Suppressor macrophage (primary cell): ENCODE measurements at regions not wholly inside any gene's neighbourhood (a gene's known extent, or its start where the extent isn't known, plus 50 kb on each side); places are given as distances from the start of the nearest gene placed in this dataset.
A peak's percentile ranks its signal among the peaks of the same experiment; 100 is the strongest.
"Not testable (repeated sequence)": the region's sequence is repeated elsewhere in the genome, so short reads cannot be mapped to it uniquely, and the experiment has no call there.

Experiments used
- DNase-seq, 4 experiments: peaks; one replicate each; pipeline ENCODE4 v3.0.0-alpha.2; 2020 to 2022

DNA sequence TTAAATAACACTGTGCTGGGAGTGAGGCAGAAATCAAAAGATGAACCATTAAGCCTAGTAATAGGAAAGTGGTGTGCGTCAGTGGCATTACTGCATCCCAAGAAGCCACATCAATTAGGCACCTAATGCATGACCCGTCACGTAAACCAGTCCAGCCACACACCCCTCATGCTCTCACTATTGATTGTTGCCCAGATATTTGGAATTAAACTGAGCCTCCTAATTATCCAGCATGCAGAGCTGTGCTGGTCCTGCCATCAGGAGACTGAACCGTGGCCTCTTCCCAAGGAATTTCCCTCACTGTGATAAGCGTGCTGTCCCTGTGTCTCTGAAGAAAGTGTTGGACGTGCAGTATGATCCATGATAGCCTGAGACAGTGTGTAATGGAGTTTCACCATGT lies 270.6 kb upstream of the SLC14A2 start:
- not testable (repeated sequence) for DNase-seq

DNA sequence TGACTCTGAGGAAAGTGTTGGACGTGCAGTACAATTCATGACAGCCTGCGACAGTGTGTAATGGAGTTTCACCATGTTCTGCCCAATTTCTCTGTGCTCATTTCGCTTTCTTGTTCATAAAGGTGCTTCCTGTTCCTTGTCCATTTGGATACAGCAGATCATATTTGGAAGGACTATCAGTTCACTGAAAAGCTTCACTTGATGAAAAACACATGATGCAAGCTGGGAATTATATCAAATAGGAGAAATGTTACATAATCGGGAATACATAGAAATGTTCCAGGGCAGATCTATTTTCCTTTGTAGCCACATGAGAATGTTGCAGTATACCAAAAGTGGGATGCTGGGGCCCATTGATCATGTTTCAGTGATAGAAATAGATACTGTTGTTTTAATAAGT lies 266.3 kb upstream of the SLC14A2 start:
- DNase-seq: no peak

DNA sequence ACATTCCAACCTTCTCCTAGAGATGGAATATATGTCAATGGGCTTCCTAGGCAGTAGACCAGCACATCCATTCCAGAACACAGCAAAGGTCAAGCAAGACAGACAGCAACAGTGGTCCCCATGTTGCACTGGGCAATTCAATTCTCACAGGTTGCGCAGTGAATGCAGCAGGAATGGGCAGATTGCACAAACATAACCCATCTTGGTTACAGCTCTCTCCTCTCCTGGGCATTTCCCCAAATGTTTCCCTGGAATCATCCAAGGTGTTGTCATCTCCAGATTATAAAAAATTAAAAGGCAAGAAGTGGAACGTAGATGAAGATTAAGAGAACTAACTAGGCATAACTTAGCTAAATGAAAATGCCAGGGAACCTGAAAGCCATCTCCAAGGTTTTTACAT lies 265.8 kb upstream of the SLC14A2 start:
- DNase-seq: no peak

DNA sequence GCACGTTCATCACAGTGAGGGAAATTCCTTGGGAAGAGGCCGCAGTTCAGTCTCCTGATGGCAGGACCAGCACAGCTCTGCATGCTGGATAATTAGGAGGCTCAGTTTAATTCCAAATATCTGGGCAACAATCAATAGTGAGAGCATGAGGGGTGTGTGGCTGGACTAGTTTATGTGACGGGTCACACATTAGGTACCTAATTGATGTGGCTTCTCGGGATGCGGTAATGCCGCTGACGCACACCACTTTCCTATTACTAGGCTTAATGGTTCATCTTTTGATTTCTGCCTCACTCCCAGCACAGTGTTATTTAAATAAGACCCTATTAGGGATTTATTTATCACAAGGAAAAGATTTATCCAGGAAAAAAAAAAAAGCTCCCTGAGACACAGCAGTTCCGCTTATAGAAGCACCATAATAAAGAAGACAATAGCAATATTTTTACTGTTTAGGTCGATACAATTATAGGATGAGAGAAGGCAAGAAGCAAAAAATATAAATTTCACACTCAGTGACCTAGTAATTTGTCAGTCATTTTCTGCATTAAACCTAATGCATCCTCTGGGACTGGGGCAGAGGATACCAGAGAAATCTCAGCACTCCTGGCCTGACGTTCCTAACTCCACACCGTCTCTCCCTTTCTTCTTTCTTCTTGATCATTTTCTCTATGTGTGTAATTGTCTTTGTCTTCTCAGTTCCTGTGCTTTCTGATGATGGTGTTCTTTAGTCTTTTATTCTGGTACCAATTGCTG lies 264.7 kb upstream of the SLC14A2 start:
- no peak for DNase-seq

DNA sequence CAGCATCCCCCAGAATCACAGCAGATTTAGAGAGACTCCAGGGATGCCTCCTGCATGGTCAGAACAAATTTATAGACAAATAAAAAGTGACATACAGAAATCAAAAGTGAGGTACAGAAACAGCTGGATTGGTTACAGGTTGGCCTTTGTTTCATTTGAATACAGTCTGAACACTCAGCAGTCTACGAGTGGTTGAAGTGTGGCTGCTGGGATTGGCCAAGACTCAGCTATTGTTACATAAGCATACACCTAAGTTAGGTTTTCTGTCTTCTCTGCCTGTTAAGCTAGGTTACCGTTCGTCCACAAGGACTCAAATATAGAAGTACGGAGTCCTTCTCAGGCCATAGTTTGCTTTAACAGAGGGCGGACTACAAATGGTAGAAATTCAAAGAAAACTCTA lies 262.4 kb upstream of the SLC14A2 start:
- no peak for DNase-seq

DNA sequence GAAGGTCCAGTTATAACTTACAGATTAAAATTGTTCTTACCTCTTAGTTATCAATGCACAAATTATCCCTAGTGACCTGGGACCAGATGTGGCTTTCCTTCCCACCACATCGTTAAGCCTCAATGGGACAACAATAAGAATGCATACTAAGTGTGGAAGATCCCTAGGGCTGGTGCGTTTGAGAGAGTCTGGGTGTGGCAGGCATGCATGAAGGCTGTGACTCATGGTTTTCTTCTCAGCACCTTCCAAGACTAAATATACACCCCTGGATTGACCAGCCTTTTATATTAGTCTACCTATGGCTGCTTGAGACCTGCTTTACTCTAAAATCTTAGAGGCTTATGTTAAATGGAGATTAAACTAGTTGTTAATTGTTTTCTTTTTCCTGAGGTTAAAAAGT lies 261.7 kb upstream of the SLC14A2 start:
- DNase-seq: no peak

DNA sequence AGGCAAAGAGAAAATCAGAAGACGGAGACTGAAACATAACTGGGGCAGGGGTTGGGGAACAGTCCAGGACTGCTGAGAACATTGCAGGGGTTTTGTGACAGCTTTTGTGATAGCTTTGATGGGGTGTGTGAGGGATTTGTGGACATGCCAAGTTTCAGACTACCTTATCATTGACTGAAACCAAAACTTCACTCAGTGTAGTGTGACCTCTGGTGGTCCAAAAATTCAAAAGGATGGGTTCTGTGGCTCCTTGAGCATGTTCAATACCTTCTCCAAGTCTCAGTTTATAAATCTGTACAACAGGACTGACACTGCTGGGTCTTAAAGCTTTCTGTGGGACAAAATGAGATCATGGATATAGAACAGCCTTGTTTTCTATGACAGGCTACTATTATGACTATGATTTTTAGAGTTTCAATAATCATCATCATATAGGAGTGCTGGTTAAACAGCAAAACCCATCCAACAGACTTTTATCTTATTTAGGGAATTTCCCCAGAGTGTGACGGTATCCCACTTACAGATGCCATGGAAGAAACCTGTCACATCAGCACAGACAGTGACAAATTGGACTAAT lies 259.2 kb upstream of the SLC14A2 start:
- DNase-seq: peak in 1 of 4 experiments; percentile 21

DNA sequence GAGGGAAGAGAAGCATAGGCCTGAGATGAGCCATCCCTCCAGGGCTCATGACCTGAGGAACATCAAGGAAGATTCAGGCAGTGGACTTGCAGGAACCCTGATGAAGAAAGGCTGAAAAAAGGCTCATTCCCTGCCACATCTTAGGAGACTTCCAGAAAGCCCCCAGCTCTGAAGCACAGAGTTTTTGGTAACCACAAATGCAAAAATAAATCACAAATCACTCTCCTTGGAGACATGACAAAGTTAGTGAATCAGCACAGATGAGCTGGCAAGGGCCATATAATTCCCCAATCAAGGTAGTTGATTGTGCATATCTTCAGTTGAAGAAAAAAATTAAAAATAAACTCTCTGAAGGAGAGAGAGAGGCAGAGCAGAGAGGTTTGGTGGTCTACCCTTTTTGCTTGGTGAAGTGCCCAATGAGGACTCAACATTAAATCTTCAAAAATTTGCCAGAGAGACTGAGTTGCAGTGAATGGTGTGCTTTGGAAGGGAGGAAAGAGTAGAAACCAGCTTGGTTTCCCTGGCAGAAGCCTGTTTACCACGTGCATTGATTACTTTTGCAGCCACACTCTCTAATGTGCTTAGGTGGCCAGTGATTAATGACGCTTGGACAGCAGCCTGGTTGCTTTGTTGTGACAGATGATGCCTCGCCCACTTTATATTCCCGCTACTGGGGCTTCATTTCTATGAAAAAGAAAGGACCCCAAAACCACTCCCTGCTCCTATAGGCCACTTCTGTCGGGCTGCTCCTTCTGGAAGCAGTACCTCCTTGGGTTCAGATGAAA lies 257.4 kb upstream of the SLC14A2 start:
- DNase-seq: no peak

DNA sequence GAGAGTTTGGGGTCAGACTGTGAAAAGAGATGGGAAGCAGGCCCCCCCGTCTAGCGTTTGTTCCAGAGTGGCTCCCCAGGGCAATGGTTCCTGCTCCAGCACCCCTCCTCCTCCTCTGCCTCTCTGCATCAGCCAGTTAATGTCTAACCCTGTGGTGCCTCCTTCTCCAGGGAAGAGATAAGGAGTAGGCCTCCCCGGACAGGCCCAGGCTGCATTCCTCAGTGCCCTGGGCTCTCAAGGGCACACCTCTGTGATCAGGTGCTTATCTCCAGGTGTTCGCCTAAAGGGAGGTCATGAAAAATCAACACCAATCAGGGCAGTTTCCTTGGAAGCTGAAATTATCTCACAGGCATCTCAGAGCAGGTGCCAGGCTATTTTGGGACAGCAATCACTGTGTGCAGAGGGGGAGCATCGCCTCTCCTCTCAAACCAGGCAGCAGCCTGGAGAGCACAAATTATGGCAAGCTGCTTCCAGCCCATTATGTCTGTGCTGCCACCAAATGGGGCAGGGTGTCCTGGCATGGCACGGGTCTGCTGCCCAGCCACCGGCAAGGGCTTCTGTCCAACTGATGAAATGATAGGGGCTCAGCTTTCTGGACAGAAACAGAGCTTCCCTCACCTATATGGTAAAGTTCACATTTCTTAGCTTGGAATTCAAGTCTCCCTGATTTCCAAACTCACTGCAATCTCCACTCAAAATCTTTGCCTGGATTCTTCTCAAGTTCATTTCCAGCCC lies 255.8 kb upstream of the SLC14A2 start:
- no peak for DNase-seq

DNA sequence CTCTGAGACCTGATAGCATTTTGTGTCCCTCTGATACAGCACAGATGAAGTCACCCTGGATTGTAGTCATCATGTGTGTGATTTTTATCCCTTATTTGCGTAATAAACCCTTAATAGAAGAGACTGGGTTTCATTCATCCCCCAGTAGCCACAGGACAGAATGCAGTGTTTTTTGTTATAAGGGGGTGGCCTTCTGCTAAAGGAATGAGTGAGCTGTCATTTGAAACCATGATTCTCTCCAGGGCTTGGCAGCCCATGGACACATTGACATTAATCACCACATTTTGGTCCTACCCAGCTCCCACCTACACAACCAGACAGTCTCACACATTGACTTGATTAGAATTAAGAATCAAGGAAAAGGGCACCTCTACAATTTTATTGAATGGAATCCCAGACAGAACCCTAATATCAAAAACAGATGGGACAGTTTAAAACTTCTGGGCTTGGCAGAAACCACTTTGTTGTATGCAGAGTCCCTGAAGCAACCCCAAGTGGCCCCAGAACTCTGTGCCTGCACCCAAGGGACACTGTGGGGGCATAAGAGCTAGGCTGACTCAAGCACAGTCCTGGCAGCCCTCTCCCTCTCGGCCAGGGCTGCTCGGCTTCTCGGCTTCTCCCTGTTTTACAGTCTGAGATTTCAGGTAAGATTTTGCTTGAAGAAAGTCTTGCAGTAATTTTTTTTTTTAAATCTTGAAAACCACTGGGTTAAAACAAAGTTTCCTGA lies 254.0 kb upstream of the SLC14A2 start:
- DNase-seq: no peak

DNA sequence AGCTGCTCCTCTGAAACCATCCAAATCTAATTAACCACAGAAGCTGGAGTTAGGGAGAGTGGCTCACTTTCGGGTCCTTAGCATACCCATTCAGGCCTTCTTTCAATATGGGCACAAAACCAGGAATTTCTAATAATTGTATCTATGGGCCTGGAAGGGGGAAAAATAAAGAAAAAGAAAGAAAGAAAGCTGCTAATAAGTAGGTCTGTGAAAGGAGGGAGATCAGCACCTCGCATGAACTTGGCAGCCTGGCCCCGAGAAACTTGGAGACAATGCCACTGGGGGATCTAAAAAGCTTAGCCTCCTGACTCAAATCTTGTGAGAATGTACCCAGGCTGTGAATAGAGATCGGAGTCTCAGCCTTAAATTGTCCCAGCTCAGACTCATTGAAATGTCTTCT lies 252.1 kb upstream of the SLC14A2 start:
- no peak for DNase-seq

DNA sequence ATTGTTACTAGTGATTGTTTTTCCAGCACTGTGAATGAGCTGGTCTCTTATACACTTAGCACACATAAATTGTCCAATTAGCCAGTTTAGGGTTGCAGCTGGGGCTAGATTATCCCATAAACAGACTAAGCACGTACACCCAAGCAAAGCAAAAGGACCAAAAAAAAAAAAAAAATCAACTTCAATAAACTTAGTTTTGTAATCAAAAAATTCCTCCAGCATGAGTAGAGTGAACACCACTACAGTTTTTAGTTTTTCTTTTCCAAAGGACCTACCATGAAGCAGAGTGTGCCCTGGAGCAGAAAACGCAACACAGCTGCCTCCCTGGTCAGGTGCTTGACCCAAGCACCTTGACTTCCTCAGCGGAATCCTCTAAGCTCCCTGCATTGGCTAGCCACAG lies 249.4 kb upstream of the SLC14A2 start:
- no peak for DNase-seq

DNA sequence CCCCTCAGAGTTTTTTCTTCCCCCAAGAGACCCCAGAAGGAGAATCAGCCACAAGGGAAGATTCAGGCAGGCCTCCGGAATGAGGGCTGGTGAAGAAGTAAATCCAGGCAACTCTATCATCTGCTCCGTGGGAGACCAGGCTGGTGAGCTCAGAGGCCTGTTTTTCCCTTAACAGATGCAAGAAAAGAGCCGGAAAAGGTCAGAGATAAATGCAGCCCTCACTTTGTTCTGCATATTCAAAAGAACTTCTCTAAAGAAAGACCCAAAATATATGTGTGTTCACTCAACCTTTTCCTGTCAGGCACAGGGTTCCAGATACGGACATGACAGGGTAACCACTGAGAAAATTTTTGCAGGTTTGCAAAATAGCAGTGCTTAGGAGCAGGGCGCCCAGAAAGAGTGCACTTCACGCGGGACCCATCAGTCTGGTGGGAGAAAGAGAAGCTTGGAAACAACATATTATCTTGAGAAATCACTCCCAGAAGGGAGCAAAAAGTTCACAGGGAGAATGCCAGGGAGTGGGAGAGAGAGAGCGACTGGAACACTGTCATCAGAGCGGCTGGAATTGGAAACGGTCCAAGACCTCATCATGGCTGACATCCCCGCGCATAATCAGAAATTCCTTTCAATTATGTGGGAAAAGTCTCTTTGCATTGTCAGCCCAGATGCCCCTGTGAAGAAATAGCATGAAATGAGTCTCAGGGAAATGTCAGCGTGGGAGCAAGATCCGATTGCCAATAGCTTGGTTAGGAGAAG lies 244.8 kb upstream of the SLC14A2 start:
- DNase-seq: peak; percentile 22 to 53 (median 36)

DNA sequence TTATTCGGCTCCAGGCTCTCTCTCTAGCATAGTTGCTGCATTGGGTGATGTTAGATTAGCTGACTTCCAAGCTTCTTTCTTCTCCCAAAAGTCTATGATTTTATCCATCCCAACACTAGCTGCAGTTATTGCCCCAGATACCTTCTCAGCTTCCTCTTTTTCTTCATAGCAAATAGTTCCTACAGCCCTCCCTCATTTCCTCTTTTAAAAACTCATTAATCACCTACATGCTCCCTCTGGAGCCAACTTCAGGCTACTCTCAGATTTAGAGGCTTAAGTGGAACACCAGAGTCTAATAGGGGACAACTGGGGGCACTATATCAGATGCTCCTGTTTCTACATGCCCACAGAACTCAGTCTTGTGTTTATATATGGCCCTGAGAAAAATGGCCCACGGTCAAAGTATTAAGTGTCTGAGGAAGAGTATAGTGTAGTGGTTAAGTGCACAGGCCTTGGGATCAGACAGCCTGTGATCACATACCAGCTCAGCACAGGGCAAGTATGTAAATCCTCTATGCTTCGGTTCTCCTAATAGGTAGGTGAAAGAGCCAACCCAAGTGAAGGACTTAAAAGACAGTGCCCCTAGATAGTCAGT lies 241.9 kb upstream of the SLC14A2 start:
- DNase-seq: peak; percentile 29 to 75 (median 56)

DNA sequence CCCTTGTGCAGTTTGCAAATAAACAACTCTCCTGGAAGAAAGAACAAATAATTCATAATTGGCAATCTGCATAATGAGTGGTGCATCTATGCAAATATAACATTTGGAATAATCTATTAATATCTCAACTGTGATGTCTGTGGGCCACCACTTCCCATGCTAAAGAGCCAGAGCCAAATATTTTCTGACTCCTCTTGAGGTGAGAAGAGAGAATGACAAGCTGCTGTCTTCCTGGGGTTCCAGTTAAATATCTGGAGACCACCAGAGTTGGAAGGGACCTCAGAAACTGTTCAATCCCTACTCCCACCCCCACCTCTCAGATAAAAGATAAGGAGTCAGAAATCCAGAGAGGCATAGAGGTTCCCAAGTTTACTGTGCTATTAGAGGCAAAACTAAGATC lies 241.0 kb upstream of the SLC14A2 start:
- no peak for DNase-seq

DNA sequence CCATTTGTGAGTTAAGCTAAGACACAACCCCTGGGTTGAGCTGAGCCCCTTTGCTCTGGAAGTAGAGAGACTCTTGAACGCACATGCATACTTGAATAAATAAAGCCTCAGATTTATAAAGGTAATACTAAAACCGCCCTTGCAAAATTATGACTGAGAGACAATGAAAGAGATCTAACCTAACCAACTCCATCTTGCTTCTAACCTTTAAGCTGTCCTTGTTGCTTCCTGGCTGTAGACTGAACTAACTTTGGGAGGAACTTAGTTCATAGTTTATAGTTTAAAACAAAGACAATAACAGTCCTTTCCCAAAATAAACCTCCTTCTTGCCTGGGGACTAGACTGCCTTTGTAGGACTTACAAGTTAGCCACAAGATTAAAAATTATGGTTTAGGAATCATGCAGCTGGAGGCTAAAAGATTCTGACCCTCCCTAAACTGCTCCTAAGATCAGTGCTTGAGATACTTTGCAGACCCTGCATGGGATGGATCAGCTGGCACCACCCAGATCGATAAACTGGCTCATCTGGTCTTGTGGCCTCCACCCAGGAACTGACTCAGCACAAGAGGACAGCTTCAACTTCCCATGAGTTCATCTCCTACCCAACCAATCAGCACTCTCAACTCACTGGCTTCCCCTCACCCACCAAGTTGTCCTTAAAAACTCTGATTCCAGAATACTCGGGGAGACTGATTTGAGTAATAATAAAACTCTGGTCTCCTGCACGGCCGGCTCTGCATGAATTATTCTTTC lies 240.2 kb upstream of the SLC14A2 start:
- DNase-seq: peak in 1 of 4 experiments; percentile 5

DNA sequence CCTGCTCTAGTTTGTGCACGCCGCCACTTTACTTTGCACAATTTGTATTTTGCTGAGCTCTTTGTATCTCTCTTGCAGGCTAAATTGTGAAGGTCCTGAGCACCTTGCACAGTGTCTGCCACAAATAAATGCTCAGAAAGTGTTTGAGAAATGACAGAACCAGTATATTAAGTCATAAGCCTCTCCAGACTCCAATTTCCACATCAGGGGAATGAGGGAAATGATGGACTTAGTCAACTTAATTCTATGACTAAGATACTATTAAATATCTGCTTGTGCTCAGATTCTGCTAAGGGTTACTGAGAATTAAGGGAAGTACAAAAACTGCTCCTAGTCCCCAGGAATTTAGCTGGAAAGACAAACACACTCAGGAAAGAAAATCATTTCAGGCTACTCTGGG lies 239.1 kb upstream of the SLC14A2 start:
- DNase-seq: peak in 3 of 4 experiments; percentile 10 to 50 (median 17)

DNA sequence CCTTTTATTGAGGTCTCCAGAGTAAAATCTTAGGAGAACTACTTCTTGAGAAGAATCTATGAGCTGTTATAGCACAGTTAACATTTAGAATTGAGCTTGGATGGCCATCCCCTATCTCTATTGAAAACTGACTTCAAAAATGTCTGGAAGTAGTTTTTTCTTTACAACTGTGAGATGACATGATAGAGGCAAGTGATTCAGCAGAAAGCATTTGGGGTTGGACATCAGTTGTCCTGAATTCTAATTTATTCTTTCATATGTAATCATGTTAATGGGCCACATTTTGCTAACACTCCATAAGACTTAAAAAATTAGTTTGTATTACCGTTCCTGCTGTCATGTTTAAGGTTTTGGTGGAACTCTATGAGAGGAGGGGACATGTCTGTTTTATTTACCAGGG lies 237.0 kb upstream of the SLC14A2 start:
- no peak for DNase-seq

DNA sequence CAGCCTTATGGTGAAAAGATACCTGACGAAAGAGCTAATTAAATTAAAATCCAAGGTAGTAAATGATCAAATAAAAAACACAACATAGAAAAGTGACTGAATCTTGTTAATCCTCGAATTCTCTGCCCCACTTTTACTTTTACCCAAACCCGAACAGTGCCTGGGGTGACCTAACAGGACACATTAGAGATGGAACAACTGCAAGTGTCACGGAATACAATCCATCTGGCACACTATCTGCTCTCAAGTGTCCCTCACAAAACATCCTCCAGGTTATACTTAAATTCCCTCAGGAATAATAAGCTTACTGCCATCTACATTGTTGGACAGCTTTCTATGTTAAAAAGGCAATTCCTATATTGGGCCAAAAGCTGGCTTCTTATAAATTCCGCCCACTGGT lies 236.3 kb upstream of the SLC14A2 start:
- no peak for DNase-seq

DNA sequence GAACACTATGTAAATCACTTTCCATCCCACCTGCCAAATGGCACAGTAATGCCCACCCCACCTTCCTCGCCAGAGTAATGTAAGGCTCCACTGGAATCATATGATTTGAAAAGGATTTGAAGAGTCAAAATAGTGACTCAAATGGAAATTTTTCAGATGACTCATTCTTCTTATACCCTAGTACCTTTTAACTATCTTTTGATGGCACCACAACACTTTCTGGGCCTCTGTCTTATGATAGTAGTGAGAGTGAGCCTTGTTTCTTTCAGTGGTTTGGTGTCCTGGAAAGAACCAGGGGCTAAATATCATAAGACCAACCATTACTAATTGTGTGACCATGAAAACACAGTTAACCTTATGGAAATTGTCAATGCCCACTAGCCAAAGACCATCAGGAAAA lies 235.4 kb upstream of the SLC14A2 start:
- no peak for DNase-seq
